ENCODE measurements at regions not wholly inside any gene's neighbourhood (a gene's known extent, or its start where the extent isn't known, plus 50 kb on each side); places are given as distances from the start of the nearest gene placed in this dataset.
A peak's percentile ranks its signal among the peaks of the same experiment; 100 is the strongest.

DNA sequence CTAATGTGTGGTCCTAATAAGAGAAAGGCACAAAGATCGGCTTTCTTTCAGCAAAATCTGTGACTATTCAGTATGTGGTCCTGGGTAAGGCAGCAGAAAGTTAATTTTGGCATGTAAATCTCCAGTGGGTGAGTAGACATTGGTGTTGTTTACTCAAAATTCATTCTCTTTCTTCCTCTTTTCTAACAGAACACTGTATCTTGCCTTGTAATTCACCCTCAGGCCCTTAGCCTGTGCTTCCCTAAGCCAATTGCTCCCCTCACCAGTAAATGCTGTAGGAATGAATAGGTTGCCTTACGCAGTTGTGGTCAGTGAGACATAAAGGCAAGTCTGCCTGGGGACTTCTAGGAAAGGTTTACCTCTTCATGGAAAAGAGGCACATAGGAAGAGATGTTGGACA lies 49.9 kb upstream of the PDE3B start:
- TF ChIP-seq GLI4 (tag by site-specific recombination; IDR thresholded peaks at IDR 0.05) (no peak), ZNF514 (tag by site-specific recombination; IDR thresholded peaks at IDR 0.05) (no peak), ZNF777 (tag by site-specific recombination; IDR thresholded peaks at IDR 0.05; ENCODE audit: borderline replicate concordance) (no peak), ZNF596 (tag by site-specific recombination; IDR thresholded peaks at IDR 0.05) (peak; percentile 79; the same call in 1 of the 2 replicates)
- no peaks in the 10 kb centered on the region for H3K36me3 ChIP-seq (ENCODE audit: control insufficient read depth in 2 of 2, insufficient read depth in 1 of 2, low read length in 2 of 2)
- POLR2A ChIA-PET, result no interaction called here

More for the DNA sequence above, 49.9 kb upstream of the PDE3B start:
- Histone ChIP-seq H3K27ac (ENCODE audit: extremely low read depth, low read depth, low read length) (no peak overlapping the region), H3K9me3 (ENCODE audit: control insufficient read depth, insufficient read depth, low read depth, low read length) (no peaks in the 10 kb centered on the region), H3K4me3 (ENCODE audit: low read depth, low read length) (no peak overlapping the region), H3K4me1 (ENCODE audit: control insufficient read depth, insufficient read depth, low read length) (no peaks in the 10 kb centered on the region)
- CTCF ChIA-PET, result interaction anchor here (0.7 kb wide), 1 partner anchor 542 kb away, joined by 4 read pairs; no protein-coding TSS in a partner anchor
